ENCODE measurements at regions not wholly inside any gene's neighbourhood (a gene's known extent, or its start where the extent isn't known, plus 50 kb on each side); places are given as distances from the start of the nearest gene placed in this dataset.

GRCh38 chr6:15818491-15818890 is 155.7 kb upstream of the DTNBP1 start:
- no peak for TF ChIP-seq CTCF (IDR thresholded peaks at IDR 0.05)
- TF ChIP-seq POLR2A (IDR thresholded peaks at IDR 0.05), result no peak

All from uterus (tissue), 2 donors.